ENCODE measurements at regions not wholly inside any gene's neighbourhood (a gene's known extent, or its start where the extent isn't known, plus 50 kb on each side); places are given as distances from the start of the nearest gene placed in this dataset.

- peaks cover 4% of the 10 kb centered on the region for H3K4me1 ChIP-seq (ENCODE audit: control insufficient read depth, insufficient read depth, low read length)
- H3K27ac ChIP-seq (ENCODE audit: low read length): no peak overlapping the region
- H3K9ac ChIP-seq (ENCODE audit: low read length in 2 of 2): no peak overlapping the region
- H3K36me3 ChIP-seq (ENCODE audit: control insufficient read depth in 2 of 2, insufficient read depth in 2 of 2, low read length in 2 of 2): no peaks in the 10 kb centered on the region
- no peaks in the 10 kb centered on the region for H3K9me3 ChIP-seq (ENCODE audit: control insufficient read depth in 2 of 2, low read length in 2 of 2)
- H3K27me3 ChIP-seq (ENCODE audit: control insufficient read depth in 1 of 2, insufficient read depth in 2 of 2, low read length in 2 of 2): no peaks in the 10 kb centered on the region
- H3K4me3 ChIP-seq (ENCODE audit: low read length in 2 of 2): no peak overlapping the region
Measured at GRCh38 chr2:221836095-221836494, 264.0 kb upstream of the EPHA4 start.

- H3K27me3 ChIP-seq (ENCODE audit: control insufficient read depth in 1 of 2, insufficient read depth in 2 of 2, low read length in 2 of 2): no peaks in the 10 kb centered on the region
- H3K27ac ChIP-seq (ENCODE audit: low read length): no peak overlapping the region
- H3K4me3 ChIP-seq (ENCODE audit: low read length in 2 of 2): no peak overlapping the region
- H3K4me1 ChIP-seq (ENCODE audit: control insufficient read depth, insufficient read depth, low read length): peaks cover 4% of the 10 kb centered on the region
- H3K9me3 ChIP-seq (ENCODE audit: control insufficient read depth in 2 of 2, low read length in 2 of 2): no peaks in the 10 kb centered on the region
- H3K36me3 ChIP-seq (ENCODE audit: control insufficient read depth in 2 of 2, insufficient read depth in 2 of 2, low read length in 2 of 2): no peaks in the 10 kb centered on the region
- H3K9ac ChIP-seq (ENCODE audit: low read length in 2 of 2): no peak overlapping the region
Measured at GRCh38 chr2:221833966-221834365, 261.9 kb upstream of the EPHA4 start.

- H3K4me3 ChIP-seq (ENCODE audit: low read length in 2 of 2): no peak overlapping the region
- no peak overlapping the region for H3K9ac ChIP-seq (ENCODE audit: low read length in 2 of 2)
- H3K27me3 ChIP-seq (ENCODE audit: control insufficient read depth in 1 of 2, insufficient read depth in 2 of 2, low read length in 2 of 2): no peaks in the 10 kb centered on the region
Measured at GRCh38 chr2:221831051-221831450, 258.9 kb upstream of the EPHA4 start.

GRCh38 chr2:221822416-221822815 lies 250.3 kb upstream of the EPHA4 start:
- H3K27me3 ChIP-seq (ENCODE audit: control insufficient read depth in 1 of 2, insufficient read depth in 2 of 2, low read length in 2 of 2): no peaks in the 10 kb centered on the region
- H3K9ac ChIP-seq (ENCODE audit: low read length in 2 of 2): no peak overlapping the region
- no peaks in the 10 kb centered on the region for H3K9me3 ChIP-seq (ENCODE audit: control insufficient read depth in 2 of 2, low read length in 2 of 2)
- no peak overlapping the region for H3K4me3 ChIP-seq (ENCODE audit: low read length in 2 of 2)
- no peaks in the 10 kb centered on the region for H3K36me3 ChIP-seq (ENCODE audit: control insufficient read depth in 2 of 2, insufficient read depth in 2 of 2, low read length in 2 of 2)
- H3K27ac ChIP-seq (ENCODE audit: low read length): no peak overlapping the region
- H3K4me1 ChIP-seq (ENCODE audit: control insufficient read depth, insufficient read depth, low read length): peaks cover 5% of the 10 kb centered on the region

More at GRCh38 chr2:221831051-221831450, 258.9 kb upstream of the EPHA4 start:
- H3K4me1 ChIP-seq (ENCODE audit: control insufficient read depth, insufficient read depth, low read length): peaks cover 4% of the 10 kb centered on the region
- no peak overlapping the region for H3K27ac ChIP-seq (ENCODE audit: low read length)
- no peaks in the 10 kb centered on the region for H3K9me3 ChIP-seq (ENCODE audit: control insufficient read depth in 2 of 2, low read length in 2 of 2)
- H3K36me3 ChIP-seq (ENCODE audit: control insufficient read depth in 2 of 2, insufficient read depth in 2 of 2, low read length in 2 of 2): no peaks in the 10 kb centered on the region

- Histone ChIP-seq H3K9ac (ENCODE audit: low read length in 2 of 2) (no peak overlapping the region), H3K4me1 (ENCODE audit: control insufficient read depth, insufficient read depth, low read length) (peaks cover 5% of the 10 kb centered on the region), H3K27ac (ENCODE audit: low read length) (no peak overlapping the region), H3K4me3 (ENCODE audit: low read length in 2 of 2) (no peak overlapping the region), H3K27me3 (ENCODE audit: control insufficient read depth in 1 of 2, insufficient read depth in 2 of 2, low read length in 2 of 2) (no peaks in the 10 kb centered on the region), H3K9me3 (ENCODE audit: control insufficient read depth in 2 of 2, low read length in 2 of 2) (no peaks in the 10 kb centered on the region), H3K36me3 (ENCODE audit: control insufficient read depth in 2 of 2, insufficient read depth in 2 of 2, low read length in 2 of 2) (no peaks in the 10 kb centered on the region)
Measured at GRCh38 chr2:221818616-221819320, 246.7 kb upstream of the EPHA4 start.

- H3K36me3 ChIP-seq (ENCODE audit: control insufficient read depth in 2 of 2, insufficient read depth in 2 of 2, low read length in 2 of 2): no peaks in the 10 kb centered on the region
- no peaks in the 10 kb centered on the region for H3K27me3 ChIP-seq (ENCODE audit: control insufficient read depth in 1 of 2, insufficient read depth in 2 of 2, low read length in 2 of 2)
- H3K9ac ChIP-seq (ENCODE audit: low read length in 2 of 2): no peak overlapping the region
- no peak overlapping the region for H3K4me3 ChIP-seq (ENCODE audit: low read length in 2 of 2)
- no peak overlapping the region for H3K27ac ChIP-seq (ENCODE audit: low read length)
- peaks cover 5% of the 10 kb centered on the region for H3K4me1 ChIP-seq (ENCODE audit: control insufficient read depth, insufficient read depth, low read length)
- H3K9me3 ChIP-seq (ENCODE audit: control insufficient read depth in 2 of 2, low read length in 2 of 2): no peaks in the 10 kb centered on the region
Measured at GRCh38 chr2:221817878-221818277, 245.8 kb upstream of the EPHA4 start.

GRCh38 chr2:221817052-221817451 lies 244.9 kb upstream of the EPHA4 start:
- H3K36me3 ChIP-seq (ENCODE audit: control insufficient read depth in 2 of 2, insufficient read depth in 2 of 2, low read length in 2 of 2): no peaks in the 10 kb centered on the region
- H3K9me3 ChIP-seq (ENCODE audit: control insufficient read depth in 2 of 2, low read length in 2 of 2): no peaks in the 10 kb centered on the region
- no peak overlapping the region for H3K4me3 ChIP-seq (ENCODE audit: low read length in 2 of 2)
- H3K27ac ChIP-seq (ENCODE audit: low read length): no peak overlapping the region
- H3K4me1 ChIP-seq (ENCODE audit: control insufficient read depth, insufficient read depth, low read length): peaks cover 5% of the 10 kb centered on the region
- no peak overlapping the region for H3K9ac ChIP-seq (ENCODE audit: low read length in 2 of 2)
- H3K27me3 ChIP-seq (ENCODE audit: control insufficient read depth in 1 of 2, insufficient read depth in 2 of 2, low read length in 2 of 2): no peaks in the 10 kb centered on the region

GRCh38 chr2:221816566-221816965 lies 244.5 kb upstream of the EPHA4 start:
- peaks cover 5% of the 10 kb centered on the region for H3K4me1 ChIP-seq (ENCODE audit: control insufficient read depth, insufficient read depth, low read length)
- no peaks in the 10 kb centered on the region for H3K36me3 ChIP-seq (ENCODE audit: control insufficient read depth in 2 of 2, insufficient read depth in 2 of 2, low read length in 2 of 2)
- H3K9ac ChIP-seq (ENCODE audit: low read length in 2 of 2): no peak overlapping the region
- no peaks in the 10 kb centered on the region for H3K27me3 ChIP-seq (ENCODE audit: control insufficient read depth in 1 of 2, insufficient read depth in 2 of 2, low read length in 2 of 2)
- no peaks in the 10 kb centered on the region for H3K9me3 ChIP-seq (ENCODE audit: control insufficient read depth in 2 of 2, low read length in 2 of 2)
- no peak overlapping the region for H3K27ac ChIP-seq (ENCODE audit: low read length)
- no peak overlapping the region for H3K4me3 ChIP-seq (ENCODE audit: low read length in 2 of 2)

- Histone ChIP-seq H3K9ac (ENCODE audit: low read length in 2 of 2) (no peak overlapping the region), H3K9me3 (ENCODE audit: control insufficient read depth in 2 of 2, low read length in 2 of 2) (no peaks in the 10 kb centered on the region), H3K4me1 (ENCODE audit: control insufficient read depth, insufficient read depth, low read length) (peaks cover 7% of the 10 kb centered on the region), H3K27ac (ENCODE audit: low read length) (no peak overlapping the region), H3K36me3 (ENCODE audit: control insufficient read depth in 2 of 2, insufficient read depth in 2 of 2, low read length in 2 of 2) (no peaks in the 10 kb centered on the region), H3K4me3 (ENCODE audit: low read length in 2 of 2) (no peak overlapping the region), H3K27me3 (ENCODE audit: control insufficient read depth in 1 of 2, insufficient read depth in 2 of 2, low read length in 2 of 2) (no peaks in the 10 kb centered on the region)
Measured at GRCh38 chr2:221810650-221811049, 238.5 kb upstream of the EPHA4 start.

- H3K36me3 ChIP-seq (ENCODE audit: control insufficient read depth in 2 of 2, insufficient read depth in 2 of 2, low read length in 2 of 2): no peaks in the 10 kb centered on the region
- peaks cover 7% of the 10 kb centered on the region for H3K4me1 ChIP-seq (ENCODE audit: control insufficient read depth, insufficient read depth, low read length)
- H3K4me3 ChIP-seq (ENCODE audit: low read length in 2 of 2): no peak overlapping the region
- H3K27me3 ChIP-seq (ENCODE audit: control insufficient read depth in 1 of 2, insufficient read depth in 2 of 2, low read length in 2 of 2): no peaks in the 10 kb centered on the region
- no peak overlapping the region for H3K27ac ChIP-seq (ENCODE audit: low read length)
- H3K9ac ChIP-seq (ENCODE audit: low read length in 2 of 2): no peak overlapping the region
- no peaks in the 10 kb centered on the region for H3K9me3 ChIP-seq (ENCODE audit: control insufficient read depth in 2 of 2, low read length in 2 of 2)
Measured at GRCh38 chr2:221810245-221810644, 238.1 kb upstream of the EPHA4 start.

GRCh38 chr2:221808488-221808887 lies 236.4 kb upstream of the EPHA4 start:
- Histone ChIP-seq H3K27ac (ENCODE audit: low read length) (no peak overlapping the region), H3K27me3 (ENCODE audit: control insufficient read depth in 1 of 2, insufficient read depth in 2 of 2, low read length in 2 of 2) (no peaks in the 10 kb centered on the region), H3K4me1 (ENCODE audit: control insufficient read depth, insufficient read depth, low read length) (peaks cover 7% of the 10 kb centered on the region), H3K36me3 (ENCODE audit: control insufficient read depth in 2 of 2, insufficient read depth in 2 of 2, low read length in 2 of 2) (no peaks in the 10 kb centered on the region), H3K9ac (ENCODE audit: low read length in 2 of 2) (no peak overlapping the region), H3K9me3 (ENCODE audit: control insufficient read depth in 2 of 2, low read length in 2 of 2) (no peaks in the 10 kb centered on the region), H3K4me3 (ENCODE audit: low read length in 2 of 2) (no peak overlapping the region)

Measured in stomach smooth muscle (tissue), 2 donors.